Endothelial cell of umbilical vein (primary cell): ENCODE measurements at regions not wholly inside any gene's neighbourhood (a gene's known extent, or its start where the extent isn't known, plus 50 kb on each side); places are given as distances from the start of the nearest gene placed in this dataset.

Experiments used
- BruUV-seq: library from RNA; stranded (reverse); fragments of 400-500 nt; replicated peaks from 2 replicates; lab custom pipeline; 2021; lab: Mats Ljungman, UMichigan
- CTCF ChIA-PET: fragments of 300-600, 350-600 bp; sonication (Branson Sonifier 250); formaldehyde crosslinking; loops from one replicate; lab custom pipeline; 2021; ENCODE audit warnings: antibody characterized with exemption, inconsistent platforms; lab: Charles Lee
- POLR2A ChIA-PET: fragments of 300-600, 350-600 bp; sonication (Branson Sonifier 250); formaldehyde crosslinking; loops from one replicate; lab custom pipeline; 2021; ENCODE audit warnings: antibody characterized with exemption, inconsistent platforms; lab: Charles Lee
- DNase-seq: peaks from one replicate; pipeline ENCODE4 v3.0.0-alpha.2; 2011; ENCODE audit warnings: low read depth, low spot score
- FAIRE-seq: peaks from 2 replicates; lab custom pipeline; 2011; peaks lifted over from hg19 to GRCh38; lab: Jason Lieb, UNC
- H2AFZ ChIP-seq: 2 replicates; pipeline ENCODE4 v1.6.0; 2012; ENCODE audit warnings: low read depth, low read length, control low read depth, inconsistent platforms
- H3K27ac ChIP-seq: 2 replicates; pipeline ENCODE4 v1.5.1; 2011; ENCODE audit warnings: low read depth, mild to moderate bottlenecking, control low read depth, low read length, moderate library complexity; ENCODE audit not compliant: insufficient read depth
- H3K27me3 ChIP-seq, 2 experiments: 2 replicates each; pipeline versions ENCODE4 v1.6.0 to v1.6.1; 2011; ENCODE audit warnings: low read length in 2 of 2, mixed read lengths in 1 of 2; ENCODE audit not compliant: control insufficient read depth in 2 of 2, insufficient read depth in 2 of 2
- H3K36me3 ChIP-seq, 2 experiments: 2 replicates in 1 of 2; 3 replicates in 1 of 2; pipeline ENCODE4 v1.5.1; 2011; ENCODE audit warnings: low read length in 2 of 2, mild to moderate bottlenecking in 1 of 2, moderate library complexity in 1 of 2; ENCODE audit not compliant: control insufficient read depth in 2 of 2, insufficient read depth in 2 of 2; ENCODE audit errors: extremely low read depth in 1 of 2
- H3K4me1 ChIP-seq: 3 replicates; pipeline ENCODE4 v1.5.1; 2011; ENCODE audit warnings: mild to moderate bottlenecking, low read length; ENCODE audit not compliant: control insufficient read depth, insufficient read depth; ENCODE audit errors: extremely low read depth
- H3K4me2 ChIP-seq: 2 replicates; pipeline ENCODE4 v1.6.1; 2011; ENCODE audit warnings: low read length, control low read depth, mixed read lengths; ENCODE audit not compliant: insufficient read depth
- H3K4me3 ChIP-seq, 3 experiments: fragments of 200-600 bp in 1 of 3; sonication (generic), shearing (Covaris generic) in 1 of 3; replicated peaks in 1 of 3; 2 replicates each; pipeline ENCODE4 v1.5.1; 2011 to 2016; ENCODE audit warnings: control low read depth in 3 of 3, low read length in 3 of 3, mild to moderate bottlenecking in 2 of 3, inconsistent platforms in 1 of 3, low read depth in 1 of 3, moderate library complexity in 1 of 3; ENCODE audit not compliant: insufficient read depth in 1 of 3
- H3K79me2 ChIP-seq: 2 replicates; pipeline ENCODE4 v1.6.0; 2012; ENCODE audit warnings: low read length, inconsistent platforms; ENCODE audit not compliant: control insufficient read depth, insufficient read depth
- H3K9ac ChIP-seq: replicated peaks from 2 replicates; pipeline ENCODE3; 2011; ENCODE audit warnings: low read length, control low read depth; ENCODE audit not compliant: insufficient read depth; ENCODE audit errors: extremely low read depth
- H3K9me1 ChIP-seq: replicated peaks from 3 replicates; pipeline ENCODE4 v1.6.0; 2011; ENCODE audit warnings: mild to moderate bottlenecking, low read length; ENCODE audit not compliant: control insufficient read depth, insufficient read depth; ENCODE audit errors: extremely low read depth
- H3K9me3 ChIP-seq: replicated peaks from 2 replicates; pipeline ENCODE4 v1.5.1; 2012; ENCODE audit warnings: low read length, inconsistent platforms; ENCODE audit not compliant: control insufficient read depth, insufficient read depth
- H4K20me1 ChIP-seq: replicated peaks from 2 replicates; pipeline ENCODE3; 2011; ENCODE audit warnings: mild to moderate bottlenecking, low read length; ENCODE audit not compliant: control insufficient read depth, insufficient read depth; ENCODE audit errors: extremely low read depth
- CTCF ChIP-seq, 2 donors: IDR thresholded peaks; 1 replicate in 1 of 2; 2 replicates in 1 of 2; pipeline ENCODE4 v1.5.1; 2011; ENCODE audit warnings: low read length in 2 of 2, mild to moderate bottlenecking in 2 of 2, moderate library complexity in 2 of 2, control low read depth in 1 of 2, inconsistent platforms in 1 of 2, low read depth in 1 of 2; ENCODE audit not compliant: insufficient read depth in 1 of 2; ENCODE audit errors: extremely low read depth in 1 of 2
- EZH2 ChIP-seq: IDR thresholded peaks from 2 replicates; pipeline ENCODE4 v1.6.1; 2012; ENCODE audit warnings: borderline replicate concordance, low read depth, mild to moderate bottlenecking, moderate library complexity, low read length, inconsistent platforms; ENCODE audit not compliant: severe bottlenecking
- FOS ChIP-seq: IDR thresholded peaks from 2 replicates; pipeline ENCODE4 v1.6.1; 2011; ENCODE audit warnings: mild to moderate bottlenecking, low read length, moderate library complexity, borderline replicate concordance; ENCODE audit not compliant: insufficient read depth
- GATA2 ChIP-seq: IDR thresholded peaks from 2 replicates; pipeline ENCODE4 v1.7.0; 2011; ENCODE audit warnings: low read depth, mild to moderate bottlenecking, moderate library complexity, mixed read lengths, low read length; ENCODE audit not compliant: insufficient read length, insufficient read depth
- JUN ChIP-seq: IDR thresholded peaks from 2 replicates; pipeline ENCODE4 v1.6.1; 2011; ENCODE audit warnings: borderline replicate concordance, low read depth; ENCODE audit not compliant: insufficient read length, insufficient read depth
- MAX ChIP-seq: IDR thresholded peaks from 2 replicates; pipeline ENCODE4 v1.6.1; 2011; ENCODE audit not compliant: insufficient read depth, insufficient read length
- MYC ChIP-seq: IDR thresholded peaks from one replicate; pipeline ENCODE4 v1.6.1; 2011; ENCODE audit warnings: mild to moderate bottlenecking, low read depth, low read length
- POLR2A ChIP-seq: IDR thresholded peaks from 2 replicates; pipeline ENCODE4 v1.6.1; 2012; ENCODE audit warnings: low read depth, mild to moderate bottlenecking, control low read depth, low read length
- POLR2AphosphoS5 ChIP-seq: IDR thresholded peaks from 2 replicates; pipeline ENCODE4 v1.6.1; 2012; ENCODE audit warnings: low read depth, mild to moderate bottlenecking, control low read depth, low read length, moderate library complexity; ENCODE audit not compliant: insufficient read depth
- dilution Hi-C: fragments of 300-500 bp; cut with MboI; formaldehyde crosslinking; loops from one replicate; pipeline ENCODE4 v1.15.0; 2019; ENCODE audit warnings: low sequenced_read_pairs; ENCODE audit not compliant: extremely low pct_ligation_motif_present
- intact Hi-C: fragments of 100-400 bp; cut with micrococcal nuclease; formaldehyde crosslinking; loops from one replicate; pipeline ENCODE4 v1.10.0; 2022

GRCh38 chr9:102047549-102047948 is 309.1 kb upstream of the GRIN3A start:
- H3K36me3 ChIP-seq = no peaks in the 10 kb centered on the region
- TF ChIP-seq JUN (no peak), EZH2 (no peak), CTCF (IDR thresholded peaks at IDR 0.05; ENCODE audit: extremely low read depth in 1 of 2, insufficient read depth in 1 of 2, low read depth in 1 of 2, low read length in 2 of 2) (no peak), MAX (no peak), POLR2A (no peak), GATA2 (no peak), MYC (no peak), FOS (no peak), POLR2AphosphoS5 (no peak)
- no peak overlapping the region for H2AFZ ChIP-seq
- dilution Hi-C loops = no loop called here
- H3K9me3 ChIP-seq = no peaks in the 10 kb centered on the region
- ChIA-PET POLR2A (no interaction called here), CTCF (no interaction called here)
- H3K27ac ChIP-seq = no peak overlapping the region
- no peaks in the 10 kb centered on the region for H3K9me1 ChIP-seq
- H3K4me1 ChIP-seq = no peaks in the 10 kb centered on the region
- H3K9ac ChIP-seq = no peak overlapping the region
- H4K20me1 ChIP-seq = no peaks in the 10 kb centered on the region
- DNase-seq = no peak
- H3K4me2 ChIP-seq = no peak overlapping the region
- no peaks in the 10 kb centered on the region for H3K27me3 ChIP-seq
- H3K4me3 ChIP-seq = no peak overlapping the region
- H3K79me2 ChIP-seq = no peaks in the 10 kb centered on the region
- FAIRE-seq = no peak
- intact Hi-C loops = no loop called here
- BruUV-seq = no TSS peak
